ENCODE measurements at regions not wholly inside any gene's neighbourhood (a gene's known extent, or its start where the extent isn't known, plus 50 kb on each side); places are given as distances from the start of the nearest gene placed in this dataset.

- no peak overlapping the region for H3K4me3 ChIP-seq (ENCODE audit: insufficient read depth, low read length, poor library complexity, severe bottlenecking)
- H2AFZ ChIP-seq (ENCODE audit: low read depth, low read length, severe bottlenecking) = no peak overlapping the region
- H3K27me3 ChIP-seq (ENCODE audit: low read length) = no peaks in the 10 kb centered on the region
- no peaks in the 10 kb centered on the region for H3K9me3 ChIP-seq (ENCODE audit: insufficient read depth, low read length)
- no peaks in the 10 kb centered on the region for H4K20me1 ChIP-seq (ENCODE audit: low read depth, low read length)
- H3K9ac ChIP-seq (ENCODE audit: low read length) = no peak overlapping the region
- no peaks in the 10 kb centered on the region for H3K36me3 ChIP-seq (ENCODE audit: low read length)
- TF ChIP-seq EZH2phosphoT487 (conservative IDR thresholded peaks at IDR 0.05; ENCODE audit: low read length) (no peak), CTCF (IDR thresholded peaks at IDR 0.05; ENCODE audit: insufficient read depth, low read length, poor library complexity, severe bottlenecking) (no peak)
- H3K79me2 ChIP-seq (ENCODE audit: insufficient read depth, low read length) = no peaks in the 10 kb centered on the region
- H3K4me2 ChIP-seq (ENCODE audit: low read depth, low read length, poor library complexity, severe bottlenecking) = no peak overlapping the region
- no peaks in the 10 kb centered on the region for H3F3A ChIP-seq (ENCODE audit: insufficient read depth)
- H3K9me2 ChIP-seq (replicated peaks; ENCODE audit: insufficient read depth, low read length) = no peaks in the 10 kb centered on the region
- H3K27ac ChIP-seq (ENCODE audit: low read depth, low read length) = no peak overlapping the region
Observed at GRCh38 chr5:17424674-17425073, 73.4 kb upstream of the TAF11L2 start.

GRCh38 chr5:17425385-17426070 lies 72.5 kb upstream of the TAF11L2 start:
- 0 out of 2 replicates have a peak overlapping the region, but pooled peaks have one; percentile 12 for H3K9ac ChIP-seq (ENCODE audit: low read length)
- no peak for TF ChIP-seq CTCF (IDR thresholded peaks at IDR 0.05; ENCODE audit: insufficient read depth, low read length, poor library complexity, severe bottlenecking)
- TF ChIP-seq EZH2phosphoT487 (conservative IDR thresholded peaks at IDR 0.05; ENCODE audit: low read length) = no peak
- no peaks in the 10 kb centered on the region for H3K36me3 ChIP-seq (ENCODE audit: low read length)
- H3K79me2 ChIP-seq (ENCODE audit: insufficient read depth, low read length) = no peaks in the 10 kb centered on the region
- peak overlapping the region; percentile 33 for H3K4me2 ChIP-seq (ENCODE audit: low read depth, low read length, poor library complexity, severe bottlenecking)
- no peaks in the 10 kb centered on the region for H4K20me1 ChIP-seq (ENCODE audit: low read depth, low read length)
- H3K9me3 ChIP-seq (ENCODE audit: insufficient read depth, low read length) = no peaks in the 10 kb centered on the region
- H2AFZ ChIP-seq (ENCODE audit: low read depth, low read length, severe bottlenecking) = peak overlapping the region; percentile 4
- no peaks in the 10 kb centered on the region for H3K9me2 ChIP-seq (replicated peaks; ENCODE audit: insufficient read depth, low read length)
- H3K27ac ChIP-seq (ENCODE audit: low read depth, low read length) = no peak overlapping the region
- no peak overlapping the region for H3K4me3 ChIP-seq (ENCODE audit: insufficient read depth, low read length, poor library complexity, severe bottlenecking)
- no peaks in the 10 kb centered on the region for H3K27me3 ChIP-seq (ENCODE audit: low read length)
- no peaks in the 10 kb centered on the region for H3F3A ChIP-seq (ENCODE audit: insufficient read depth)

DNA sequence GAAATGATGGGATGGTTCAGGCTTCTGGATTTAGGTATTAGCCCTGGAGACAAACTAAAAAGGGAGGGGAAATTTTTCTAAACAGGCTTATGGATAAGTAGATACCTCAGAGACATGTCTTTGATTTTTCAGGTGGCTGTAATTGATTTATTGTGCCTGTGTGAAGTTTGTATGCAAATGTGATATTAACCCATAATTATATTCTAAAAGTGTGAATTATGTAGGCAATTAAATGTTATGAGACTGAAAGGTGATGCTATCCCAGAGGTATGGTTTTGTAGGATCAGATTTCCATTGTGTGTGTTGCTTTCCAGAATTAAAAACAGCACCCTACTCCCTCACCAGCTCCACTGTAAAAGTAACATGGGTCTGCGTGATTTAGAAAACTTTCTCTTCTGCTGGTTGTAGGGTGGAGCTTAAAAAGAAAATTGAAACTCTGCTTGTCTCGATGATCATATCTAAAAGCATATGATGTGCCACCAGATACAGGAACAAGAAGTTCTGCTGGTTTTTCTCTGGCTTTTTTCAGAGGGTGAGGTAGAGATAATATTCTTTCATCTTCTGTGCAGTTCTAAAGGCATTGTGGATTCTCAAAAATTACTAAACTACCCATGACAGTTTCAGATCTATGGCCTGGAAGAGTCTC lies 71.8 kb upstream of the TAF11L2 start:
- Histone ChIP-seq H3K9me3 (ENCODE audit: insufficient read depth, low read length) (no peaks in the 10 kb centered on the region), H3K4me3 (ENCODE audit: insufficient read depth, low read length, poor library complexity, severe bottlenecking) (no peak overlapping the region), H3K9me2 (replicated peaks; ENCODE audit: insufficient read depth, low read length) (no peaks in the 10 kb centered on the region), H3F3A (ENCODE audit: insufficient read depth) (no peaks in the 10 kb centered on the region), H3K79me2 (ENCODE audit: insufficient read depth, low read length) (no peaks in the 10 kb centered on the region), H4K20me1 (ENCODE audit: low read depth, low read length) (no peaks in the 10 kb centered on the region), H3K27ac (ENCODE audit: low read depth, low read length) (no peak overlapping the region), H3K36me3 (ENCODE audit: low read length) (no peaks in the 10 kb centered on the region), H2AFZ (ENCODE audit: low read depth, low read length, severe bottlenecking) (peak overlapping the region; percentile 12), H3K9ac (ENCODE audit: low read length) (no peak overlapping the region), H3K27me3 (ENCODE audit: low read length) (no peaks in the 10 kb centered on the region), H3K4me2 (ENCODE audit: low read depth, low read length, poor library complexity, severe bottlenecking) (peak overlapping the region; percentile 33)
- TF ChIP-seq EZH2phosphoT487 (conservative IDR thresholded peaks at IDR 0.05; ENCODE audit: low read length) (no peak), CTCF (IDR thresholded peaks at IDR 0.05; ENCODE audit: insufficient read depth, low read length, poor library complexity, severe bottlenecking) (no peak)

All from SU-DHL-6 (cell line).